Central memory CD8-positive, alpha-beta T cell (primary cell): ENCODE measurements at regions not wholly inside any gene's neighbourhood (a gene's known extent, or its start where the extent isn't known, plus 50 kb on each side); places are given as distances from the start of the nearest gene placed in this dataset.
"Not testable (repeated sequence)": the region's sequence is repeated elsewhere in the genome, so short reads cannot be mapped to it uniquely, and the experiment has no call there.

Source experiments
- ATAC-seq: fragments of 150-1000 bp; cut with Tn5 transposase; replicated peaks from 2 replicates; pipeline ENCODE4 v1.10.0; 2022; ENCODE audit warnings: mild to moderate bottlenecking, moderate FRiP score, moderate number of reproducible peaks; ENCODE audit not compliant: poor library complexity, severe bottlenecking; ENCODE audit errors: extremely low read depth
- DNase-seq, 2 donors: peaks; one replicate each; pipeline ENCODE4 v3.0.0; 2021; ENCODE audit warnings: low spot score in 2 of 2
- H3K27ac Mint-ChIP-seq: one replicate; pipeline ENCODE4 v1.8.0; 2022; ENCODE audit warnings: low read depth, mild to moderate bottlenecking, moderate library complexity, mixed read lengths
- H3K27me3 Mint-ChIP-seq: one replicate; pipeline ENCODE4 v1.8.0; 2022; ENCODE audit warnings: mixed read lengths
- H3K36me3 Mint-ChIP-seq: one replicate; pipeline ENCODE4 v1.8.0; 2022; ENCODE audit warnings: mild to moderate bottlenecking, moderate library complexity, mixed read lengths; ENCODE audit not compliant: insufficient read depth
- H3K4me1 Mint-ChIP-seq: one replicate; pipeline ENCODE4 v1.8.0; 2022; ENCODE audit warnings: mixed read lengths
- H3K4me3 Mint-ChIP-seq: one replicate; pipeline ENCODE4 v1.8.0; 2022; ENCODE audit warnings: mild to moderate bottlenecking, moderate library complexity, mixed read lengths
- H3K9me3 Mint-ChIP-seq: one replicate; pipeline ENCODE4 v1.8.0; 2022; ENCODE audit warnings: mixed read lengths

GRCh38 chr1:65083263-65083896, 64.6 kb upstream of the AK4 start:
- ATAC-seq: no peak
- peaks cover 17% of the 10 kb centered on the region for H3K27me3 Mint-ChIP-seq

GRCh38 chr1:65084066-65084465, 63.9 kb upstream of the AK4 start:
- no peak overlapping the region for H3K27ac Mint-ChIP-seq
- ATAC-seq (no peak), DNase-seq (no peak)
- no peak overlapping the region for H3K4me3 Mint-ChIP-seq
- H3K4me1 Mint-ChIP-seq: no peaks in the 10 kb centered on the region
- no peaks in the 10 kb centered on the region for H3K9me3 Mint-ChIP-seq
- peaks cover 14% of the 10 kb centered on the region for H3K27me3 Mint-ChIP-seq
- H3K36me3 Mint-ChIP-seq: no peaks in the 10 kb centered on the region

More at GRCh38 chr1:65083263-65083896, 64.6 kb upstream of the AK4 start:
- Mint-ChIP-seq H3K9me3 (no peaks in the 10 kb centered on the region), H3K4me1 (no peaks in the 10 kb centered on the region), H3K4me3 (no peak overlapping the region), H3K27ac (no peak overlapping the region), H3K36me3 (no peaks in the 10 kb centered on the region)
- DNase-seq: no peak

GRCh38 chr1:65087519-65087918, 60.5 kb upstream of the AK4 start:
- H3K9me3 Mint-ChIP-seq, DNase-seq: not testable (repeated sequence)

GRCh38 chr1:65090406-65090805, 57.6 kb upstream of the AK4 start:
- Mint-ChIP-seq H3K4me1 (no peaks in the 10 kb centered on the region), H3K27me3 (peaks cover 20% of the 10 kb centered on the region), H3K9me3 (no peaks in the 10 kb centered on the region), H3K36me3 (peaks cover 2% of the 10 kb centered on the region), H3K27ac (no peak overlapping the region), H3K4me3 (no peak overlapping the region)
- ATAC-seq (no peak), DNase-seq (no peak)

More at GRCh38 chr1:65087519-65087918, 60.5 kb upstream of the AK4 start:
- H3K4me1 Mint-ChIP-seq, H3K27me3 Mint-ChIP-seq, H3K36me3 Mint-ChIP-seq, ATAC-seq, H3K27ac Mint-ChIP-seq, H3K4me3 Mint-ChIP-seq: not testable (repeated sequence)

- DNase-seq: no peak
- no peak for ATAC-seq
Observed at GRCh38 chr1:65092691-65093090, 55.3 kb upstream of the AK4 start.

GRCh38 chr1:65097076-65097475, 50.9 kb upstream of the AK4 start:
- no peak overlapping the region for H3K27ac Mint-ChIP-seq

More at GRCh38 chr1:65092691-65093090, 55.3 kb upstream of the AK4 start:
- Mint-ChIP-seq H3K27me3 (peaks cover 37% of the 10 kb centered on the region), H3K36me3 (peaks cover 2% of the 10 kb centered on the region), H3K27ac (no peak overlapping the region), H3K4me3 (no peak overlapping the region), H3K9me3 (no peaks in the 10 kb centered on the region), H3K4me1 (no peaks in the 10 kb centered on the region)

More at GRCh38 chr1:65097076-65097475, 50.9 kb upstream of the AK4 start:
- Mint-ChIP-seq H3K4me3 (no peak overlapping the region), H3K36me3 (peaks cover 2% of the 10 kb centered on the region), H3K27me3 (peaks cover 37% of the 10 kb centered on the region), H3K4me1 (no peaks in the 10 kb centered on the region), H3K9me3 (peaks cover 6% of the 10 kb centered on the region)
- DNase-seq (no peak), ATAC-seq (no peak)
